Adrenal gland (tissue), 9 donors: ENCODE measurements at regions not wholly inside any gene's neighbourhood (a gene's known extent, or its start where the extent isn't known, plus 50 kb on each side); places are given as distances from the start of the nearest gene placed in this dataset.

Experiments used
- DNase-seq, 7 donors: peaks; one replicate each; pipeline ENCODE4 v3.0.0-alpha.2; 2019 to 2020
- H3K27ac ChIP-seq, 5 donors: fragments of 200-600 bp; sonication (generic) in 4 of 5; 1 replicate in 3 of 5; 2 replicates in 2 of 5; pipeline versions ENCODE4 v1.5.1 to v1.8.0; 2016 to 2020; ENCODE audit warnings: mild to moderate bottlenecking in 1 of 5
- H3K27me3 ChIP-seq: fragments of 200-600 bp; 2 replicates; pipeline ENCODE4 v1.8.0; 2021
- H3K36me3 ChIP-seq, 2 donors: fragments of 200-600 bp; replicated peaks in 1 of 2; 1 replicate in 1 of 2; 2 replicates in 1 of 2; pipeline versions ENCODE4 v1.5.1 to v1.8.0; 2018 to 2022
- H3K4me1 ChIP-seq, 2 donors: fragments of 200-600 bp; replicated peaks in 1 of 2; 1 replicate in 1 of 2; 2 replicates in 1 of 2; pipeline versions ENCODE4 v1.5.1 to v1.8.0; 2018 to 2021
- H3K4me3 ChIP-seq, 4 donors: fragments of 200-600 bp; sonication (generic) in 3 of 4; one replicate each; pipeline ENCODE4 v1.5.1; 2016 to 2018
- H3K9me3 ChIP-seq, 3 donors: fragments of 200-600 bp; sonication (generic) in 1 of 3; replicated peaks in 1 of 3; 1 replicate in 2 of 3; 2 replicates in 1 of 3; pipeline versions ENCODE4 v1.5.1 to v1.8.0; 2016 to 2021
- POLR2A ChIP-seq, 2 donors: fragments of 450-650 bp; IDR thresholded peaks; one replicate each; pipeline ENCODE4 v1.6.1; 2017; ENCODE audit warnings: antibody characterized with exemption in 2 of 2, mild to moderate bottlenecking in 2 of 2, moderate library complexity in 1 of 2
- WGBS, 4 donors: extraction: QIAGEN DNeasy Blood & Tissue Kit in 2 of 4; methylation state at CpG; one replicate each; pipeline versions ENCODE4 v1.1.5 to v1.1.7; 2013 to 2017; 5-methylcytosine and 5-hydroxymethylcytosine counted together
- intact Hi-C, 2 donors: fragments of 100-400 bp; cut with DNase I; formaldehyde crosslinking; loops; one replicate each; pipeline versions ENCODE4 v1.14.1 to v1.15.0; 2022 to 2023
- TF ChIP-seq, protein P1 (sequence below), 6 experiments: fragments of 450-650 bp in 4 of 6; fragments of 200-600 bp in 2 of 6; sonication (generic) in 1 of 6; IDR thresholded peaks; 1 replicate in 5 of 6; 2 replicates in 1 of 6; pipeline versions ENCODE4 v1.5.1 to v1.8.0; 2016 to 2021; ENCODE audit warnings: antibody characterized with exemption in 6 of 6, mild to moderate bottlenecking in 2 of 6, moderate library complexity in 1 of 6
- donor health status: healthy with polysubstance abuse.
- donor health status: Bipolar disorder and iron deficiency.
- donor health status: DM: yes; HTN: yes; CAD: no.
- donor health status: DM: no; HTN: no; CAD: no.
- donor health status: DM: no; HTN: no; CAD: no.

DNA sequence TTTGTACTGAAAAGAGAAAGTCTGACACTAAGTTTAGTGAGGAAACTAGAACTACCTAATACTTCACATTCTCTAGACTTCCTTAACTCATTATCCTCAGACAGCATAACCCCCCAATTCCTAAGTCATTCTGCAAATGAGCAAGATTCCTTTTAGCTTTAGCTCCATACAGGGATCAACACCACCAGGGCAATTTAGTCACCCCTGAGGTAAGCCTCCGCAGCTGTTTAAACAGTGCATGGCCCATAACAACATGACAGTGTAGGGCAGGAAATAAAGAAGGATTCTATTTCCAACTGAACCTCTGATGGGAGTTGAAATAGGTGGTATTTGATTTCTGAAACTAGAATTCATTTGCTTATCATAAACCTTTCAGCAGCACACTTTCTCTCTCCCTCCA is 112.8 kb upstream of the DKK2 start:
- no peaks in the 10 kb centered on the region for H3K9me3 ChIP-seq
- intact Hi-C loops = no loop called here
- no peak overlapping the region for H3K27ac ChIP-seq
- no peaks in the 10 kb centered on the region for H3K4me1 ChIP-seq
- no peaks in the 10 kb centered on the region for H3K36me3 ChIP-seq
- no peak for DNase-seq
- no peak overlapping the region for H3K4me3 ChIP-seq
- TF ChIP-seq, protein P1, sequence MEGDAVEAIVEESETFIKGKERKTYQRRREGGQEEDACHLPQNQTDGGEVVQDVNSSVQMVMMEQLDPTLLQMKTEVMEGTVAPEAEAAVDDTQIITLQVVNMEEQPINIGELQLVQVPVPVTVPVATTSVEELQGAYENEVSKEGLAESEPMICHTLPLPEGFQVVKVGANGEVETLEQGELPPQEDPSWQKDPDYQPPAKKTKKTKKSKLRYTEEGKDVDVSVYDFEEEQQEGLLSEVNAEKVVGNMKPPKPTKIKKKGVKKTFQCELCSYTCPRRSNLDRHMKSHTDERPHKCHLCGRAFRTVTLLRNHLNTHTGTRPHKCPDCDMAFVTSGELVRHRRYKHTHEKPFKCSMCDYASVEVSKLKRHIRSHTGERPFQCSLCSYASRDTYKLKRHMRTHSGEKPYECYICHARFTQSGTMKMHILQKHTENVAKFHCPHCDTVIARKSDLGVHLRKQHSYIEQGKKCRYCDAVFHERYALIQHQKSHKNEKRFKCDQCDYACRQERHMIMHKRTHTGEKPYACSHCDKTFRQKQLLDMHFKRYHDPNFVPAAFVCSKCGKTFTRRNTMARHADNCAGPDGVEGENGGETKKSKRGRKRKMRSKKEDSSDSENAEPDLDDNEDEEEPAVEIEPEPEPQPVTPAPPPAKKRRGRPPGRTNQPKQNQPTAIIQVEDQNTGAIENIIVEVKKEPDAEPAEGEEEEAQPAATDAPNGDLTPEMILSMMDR (IDR thresholded peaks at IDR 0.05) = no peak
- no peak for TF ChIP-seq POLR2A (IDR thresholded peaks at IDR 0.05)
- no peaks in the 10 kb centered on the region for H3K27me3 ChIP-seq
- 89 to 100% (median 95%) methylated on average over 1 of the region's 1 CpG for WGBS, 4 donors

DNA sequence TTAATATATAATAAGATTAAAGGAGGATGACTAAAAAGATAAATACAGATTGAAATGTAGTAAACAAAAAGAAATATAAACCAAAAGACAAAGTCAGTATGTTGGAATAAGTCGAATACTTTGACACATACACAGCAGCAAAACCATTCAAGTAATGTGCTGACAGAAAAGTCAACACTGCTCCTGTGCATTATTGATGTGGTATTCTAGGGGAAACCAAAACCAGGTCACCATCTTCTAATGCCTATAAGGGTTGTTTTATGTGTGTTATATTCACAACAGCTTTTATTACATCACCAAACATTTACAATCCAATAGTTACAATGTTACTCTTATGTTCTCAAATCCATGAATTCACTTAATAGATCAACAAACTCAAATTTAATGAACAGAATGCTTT is 111.8 kb upstream of the DKK2 start:
- intact Hi-C loops = no loop called here
- no peak for DNase-seq
- Histone ChIP-seq H3K36me3 (no peaks in the 10 kb centered on the region), H3K4me3 (no peak overlapping the region), H3K4me1 (no peaks in the 10 kb centered on the region), H3K27me3 (no peaks in the 10 kb centered on the region), H3K27ac (no peak overlapping the region), H3K9me3 (no peaks in the 10 kb centered on the region)
- 76 to 83% (median 81%) methylated on average over 1 of the region's 1 CpG for WGBS, 4 donors
- no peak for TF ChIP-seq POLR2A (IDR thresholded peaks at IDR 0.05)
- TF ChIP-seq, protein P1 (IDR thresholded peaks at IDR 0.05) = no peak

DNA sequence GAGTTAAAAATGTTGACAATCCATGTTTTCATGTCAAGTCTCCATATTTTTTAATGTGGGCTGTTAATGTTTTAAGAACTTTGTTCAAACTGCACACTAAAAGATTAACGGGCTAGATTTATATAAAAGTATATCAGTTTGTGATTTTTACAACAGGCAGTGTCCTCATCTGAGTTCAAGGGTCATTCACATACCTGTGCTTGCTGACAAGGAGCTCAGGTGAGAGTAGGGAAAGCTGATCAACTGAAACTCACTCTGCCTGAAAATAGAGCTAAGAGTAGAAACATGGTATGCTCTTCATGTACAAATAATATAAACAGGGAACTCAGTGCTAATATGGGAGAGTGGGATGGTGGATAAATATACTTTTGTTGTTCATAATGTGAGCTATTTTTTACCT is 102.3 kb upstream of the DKK2 start:
- no peak overlapping the region for H3K27ac ChIP-seq
- intact Hi-C loops = no loop called here
- WGBS, 4 donors = 70 to 83% (median 79%) methylated on average over 1 of the region's 1 CpG

DNA sequence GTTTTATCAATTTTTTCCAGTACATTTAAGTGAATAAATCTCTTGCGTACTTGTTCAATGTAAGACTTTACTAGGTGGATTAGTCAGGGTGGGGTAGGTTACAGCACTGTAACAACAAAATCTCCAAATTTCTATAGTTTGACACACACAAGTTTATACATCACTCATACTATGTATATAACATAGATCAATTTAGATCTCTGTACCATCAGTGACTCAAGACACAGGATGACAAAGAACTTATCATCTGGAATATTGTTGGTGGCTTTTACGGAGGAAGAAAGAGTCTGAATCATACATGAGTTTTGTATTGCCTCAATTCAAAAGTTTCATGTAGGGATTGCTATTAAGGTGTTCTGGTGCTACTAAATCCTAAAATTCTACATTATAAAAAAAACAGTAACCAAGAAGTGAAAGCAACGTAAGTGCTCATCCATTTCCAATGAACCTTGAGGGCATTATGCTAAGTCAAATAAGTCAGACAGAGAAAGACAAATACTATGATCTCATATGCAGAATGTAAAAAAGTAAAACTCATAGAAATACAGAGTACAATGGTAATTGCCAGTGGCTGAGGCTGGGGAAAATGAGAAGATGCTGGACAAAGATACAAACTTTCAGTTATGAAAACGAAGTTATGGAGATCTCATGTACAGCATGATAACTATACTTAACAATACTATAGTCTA is 98.0 kb upstream of the DKK2 start:
- no peaks in the 10 kb centered on the region for H3K4me1 ChIP-seq
- H3K27me3 ChIP-seq = no peaks in the 10 kb centered on the region
- TF ChIP-seq, protein P1 (IDR thresholded peaks at IDR 0.05) = no peak
- no peak for TF ChIP-seq POLR2A (IDR thresholded peaks at IDR 0.05)
- intact Hi-C loops = no loop called here
- H3K4me3 ChIP-seq = no peak overlapping the region
- no peaks in the 10 kb centered on the region for H3K36me3 ChIP-seq
- 77 to 87% (median 81%) methylated on average over 4 of the region's 4 CpGs for WGBS, 4 donors
- no peaks in the 10 kb centered on the region for H3K9me3 ChIP-seq
- H3K27ac ChIP-seq = no peak overlapping the region
- DNase-seq = no peak

More for the DNA sequence above, 102.3 kb upstream of the DKK2 start:
- DNase-seq = no peak
- Histone ChIP-seq H3K4me1 (no peaks in the 10 kb centered on the region), H3K36me3 (no peaks in the 10 kb centered on the region), H3K27me3 (no peaks in the 10 kb centered on the region), H3K9me3 (no peaks in the 10 kb centered on the region), H3K4me3 (no peak overlapping the region)
- TF ChIP-seq POLR2A (IDR thresholded peaks at IDR 0.05) = no peak
- TF ChIP-seq, protein P1 (IDR thresholded peaks at IDR 0.05) = no peak
